ACHN (cell line): ENCODE measurements at regions not wholly inside any gene's neighbourhood (a gene's known extent, or its start where the extent isn't known, plus 50 kb on each side); places are given as distances from the start of the nearest gene placed in this dataset.
"Not testable (repeated sequence)": the region's sequence is repeated elsewhere in the genome, so short reads cannot be mapped to it uniquely, and the experiment has no call there.

Experiments used
- DNase-seq: peaks from one replicate; pipeline ENCODE4 v3.0.0-alpha.2; 2015
- in situ Hi-C: cut with HindIII; loops from 2 replicates; pipeline ENCODE4 v1.10.0; 2017; ENCODE audit warnings: low sequenced_read_pairs, low pct_ligation_motif_present, low pct_unique_long_range_greater_than_20kb

- in situ Hi-C loops: no loop called here
- no peak for DNase-seq
Measured at GRCh38 chr5:29504411-29504810, 1689.1 kb upstream of the CDH6 start.

GRCh38 chr5:29498860-29499259 is 1694.6 kb upstream of the CDH6 start:
- DNase-seq: no peak
- in situ Hi-C loops: no loop called here

GRCh38 chr5:29498412-29498811 is 1695.1 kb upstream of the CDH6 start:
- DNase-seq: no peak
- in situ Hi-C loops: no loop called here

- in situ Hi-C loops: no loop called here
Measured at GRCh38 chr5:29485333-29485732, 1708.2 kb upstream of the CDH6 start.

GRCh38 chr5:29469581-29469980 is 1723.9 kb upstream of the CDH6 start:
- in situ Hi-C loops: no loop called here

More at GRCh38 chr5:29485333-29485732, 1708.2 kb upstream of the CDH6 start:
- no peak for DNase-seq

GRCh38 chr5:29462241-29462640 is 1731.2 kb upstream of the CDH6 start:
- in situ Hi-C loops: no loop called here
- no peak for DNase-seq

More at GRCh38 chr5:29469581-29469980, 1723.9 kb upstream of the CDH6 start:
- no peak for DNase-seq

GRCh38 chr5:29460971-29461559 is 1732.4 kb upstream of the CDH6 start:
- no peak for DNase-seq
- in situ Hi-C loops: no loop called here

GRCh38 chr5:29451004-29451403 is 1742.5 kb upstream of the CDH6 start:
- in situ Hi-C loops, DNase-seq: not testable (repeated sequence)

- in situ Hi-C loops: no loop called here
- DNase-seq: no peak
Measured at GRCh38 chr5:29414681-29415080, 1778.8 kb upstream of the CDH6 start.

- no peak for DNase-seq
- in situ Hi-C loops: no loop called here
Measured at GRCh38 chr5:29412979-29413378, 1780.5 kb upstream of the CDH6 start.

- DNase-seq: no peak
- in situ Hi-C loops: no loop called here
Measured at GRCh38 chr5:29402270-29402669, 1791.2 kb upstream of the CDH6 start.

- DNase-seq: no peak
- in situ Hi-C loops: no loop called here
Measured at GRCh38 chr5:29389993-29390392, 1803.5 kb upstream of the CDH6 start.

- DNase-seq: no peak
- in situ Hi-C loops: no loop called here
Measured at GRCh38 chr5:29387384-29387783, 1806.1 kb upstream of the CDH6 start.

- in situ Hi-C loops: no loop called here
- no peak for DNase-seq
Measured at GRCh38 chr5:29382780-29383179, 1810.7 kb upstream of the CDH6 start.

- no peak for DNase-seq
- in situ Hi-C loops: no loop called here
Measured at GRCh38 chr5:29380029-29380428, 1813.5 kb upstream of the CDH6 start.

GRCh38 chr5:29379619-29380018 is 1813.9 kb upstream of the CDH6 start:
- in situ Hi-C loops: no loop called here

GRCh38 chr5:29378104-29378503 is 1815.4 kb upstream of the CDH6 start:
- no peak for DNase-seq
- in situ Hi-C loops: no loop called here

More at GRCh38 chr5:29379619-29380018, 1813.9 kb upstream of the CDH6 start:
- no peak for DNase-seq

GRCh38 chr5:29370248-29370647 is 1823.2 kb upstream of the CDH6 start:
- no peak for DNase-seq

GRCh38 chr5:29367176-29367833 is 1826.2 kb upstream of the CDH6 start:
- DNase-seq: no peak
- in situ Hi-C loops: no loop called here

More at GRCh38 chr5:29370248-29370647, 1823.2 kb upstream of the CDH6 start:
- in situ Hi-C loops: no loop called here

GRCh38 chr5:29351170-29351569 is 1842.3 kb upstream of the CDH6 start:
- in situ Hi-C loops: no loop called here

More at GRCh38 chr5:29351170-29351569, 1842.3 kb upstream of the CDH6 start:
- no peak for DNase-seq
